ENCODE measurements at regions not wholly inside any gene's neighbourhood (a gene's known extent, or its start where the extent isn't known, plus 50 kb on each side); places are given as distances from the start of the nearest gene placed in this dataset.

- no peaks in the 10 kb centered on the region for H3K36me3 ChIP-seq
- intact Hi-C loops (cut with DNase I) = no loop called here
- H3K9me3 ChIP-seq = no peaks in the 10 kb centered on the region
- no peak overlapping the region for H3K27ac ChIP-seq
- H3K4me3 ChIP-seq = no peak overlapping the region
- no peaks in the 10 kb centered on the region for H3K27me3 ChIP-seq
- DNase-seq (ENCODE audit: low spot score in 2 of 2) = no peak
- no peak for TF ChIP-seq CTCF (IDR thresholded peaks at IDR 0.05)
- H3K4me1 ChIP-seq = no peaks in the 10 kb centered on the region
Measured at GRCh38 chr4:73312967-73313366, 54.4 kb upstream of the ANKRD17 start.

- Histone ChIP-seq H3K36me3 (no peaks in the 10 kb centered on the region), H3K27me3 (no peaks in the 10 kb centered on the region), H3K9me3 (no peaks in the 10 kb centered on the region), H3K4me1 (no peaks in the 10 kb centered on the region), H3K27ac (no peak overlapping the region), H3K4me3 (no peak overlapping the region)
- intact Hi-C loops (cut with DNase I) = loop anchor here (2.0 kb wide), 1 partner anchor 341 kb away; no protein-coding TSS in a partner anchor
- peak in 1 of 3 experiments; percentile 38 for TF ChIP-seq CTCF (IDR thresholded peaks at IDR 0.05)
- DNase-seq (ENCODE audit: low spot score in 2 of 2) = no peak
Measured at GRCh38 chr4:73311428-73311827, 52.8 kb upstream of the ANKRD17 start.

- intact Hi-C loops (cut with DNase I) = no loop called here
- Histone ChIP-seq H3K36me3 (no peaks in the 10 kb centered on the region), H3K9me3 (no peaks in the 10 kb centered on the region), H3K27ac (no peak overlapping the region), H3K27me3 (no peaks in the 10 kb centered on the region), H3K4me3 (no peak overlapping the region), H3K4me1 (no peaks in the 10 kb centered on the region)
- no peak for TF ChIP-seq CTCF (IDR thresholded peaks at IDR 0.05)
- no peak for DNase-seq (ENCODE audit: low spot score in 2 of 2)
Measured at GRCh38 chr4:73309211-73309610, 50.6 kb upstream of the ANKRD17 start.
